HEK293T (cell line): ENCODE measurements at regions not wholly inside any gene's neighbourhood (a gene's known extent, or its start where the extent isn't known, plus 50 kb on each side); places are given as distances from the start of the nearest gene placed in this dataset.

Experiments used
- CTBP1 ChIP-seq: fragments of 450-650 bp; IDR thresholded peaks from 2 replicates; pipeline ENCODE4 v1.6.1; 2016; ENCODE audit warnings: borderline replicate concordance
- ELF4 ChIP-seq: fragments of 450-650 bp; IDR thresholded peaks from 2 replicates; pipeline ENCODE4 v1.6.1; 2017; ENCODE audit warnings: antibody characterized with exemption
- FOXK2 ChIP-seq: fragments of 450-650 bp; IDR thresholded peaks from 2 replicates; pipeline ENCODE4 v1.6.1; 2016; ENCODE audit warnings: mild to moderate bottlenecking
- FOXM1 ChIP-seq: fragments of 450-650 bp; IDR thresholded peaks from 2 replicates; pipeline ENCODE4 v1.6.1; 2017; ENCODE audit warnings: mild to moderate bottlenecking, borderline replicate concordance
- HDGF ChIP-seq: fragments of 450-650 bp; IDR thresholded peaks from 2 replicates; pipeline ENCODE4 v1.6.1; 2017; ENCODE audit warnings: antibody characterized with exemption, borderline replicate concordance
- L3MBTL2 ChIP-seq: fragments of 450-650 bp; conservative IDR thresholded peaks from 2 replicates; pipeline ENCODE4 v1.6.1; 2016; ENCODE audit warnings: mild to moderate bottlenecking
- LEF1 ChIP-seq: fragments of 450-650 bp; IDR thresholded peaks from 2 replicates; pipeline ENCODE4 v1.6.1; 2017; ENCODE audit warnings: mild to moderate bottlenecking, borderline replicate concordance
- NFRKB ChIP-seq: fragments of 450-650 bp; IDR thresholded peaks from 2 replicates; pipeline ENCODE4 v1.6.1; 2016; ENCODE audit warnings: mild to moderate bottlenecking, moderate library complexity
- SP1 ChIP-seq: fragments of 450-650 bp; IDR thresholded peaks from 2 replicates; pipeline ENCODE4 v1.6.1; 2017
- SUZ12 ChIP-seq: fragments of 450-650 bp; IDR thresholded peaks from 2 replicates; pipeline ENCODE4 v1.6.1; 2016; ENCODE audit warnings: mild to moderate bottlenecking
- TARDBP ChIP-seq: fragments of 450-650 bp; IDR thresholded peaks from 2 replicates; pipeline ENCODE4 v1.6.1; 2016
- TF ChIP-seq, protein P1 (sequence below): fragments of 450-650 bp; IDR thresholded peaks from 2 replicates; pipeline ENCODE4 v1.6.1; 2016

DNA sequence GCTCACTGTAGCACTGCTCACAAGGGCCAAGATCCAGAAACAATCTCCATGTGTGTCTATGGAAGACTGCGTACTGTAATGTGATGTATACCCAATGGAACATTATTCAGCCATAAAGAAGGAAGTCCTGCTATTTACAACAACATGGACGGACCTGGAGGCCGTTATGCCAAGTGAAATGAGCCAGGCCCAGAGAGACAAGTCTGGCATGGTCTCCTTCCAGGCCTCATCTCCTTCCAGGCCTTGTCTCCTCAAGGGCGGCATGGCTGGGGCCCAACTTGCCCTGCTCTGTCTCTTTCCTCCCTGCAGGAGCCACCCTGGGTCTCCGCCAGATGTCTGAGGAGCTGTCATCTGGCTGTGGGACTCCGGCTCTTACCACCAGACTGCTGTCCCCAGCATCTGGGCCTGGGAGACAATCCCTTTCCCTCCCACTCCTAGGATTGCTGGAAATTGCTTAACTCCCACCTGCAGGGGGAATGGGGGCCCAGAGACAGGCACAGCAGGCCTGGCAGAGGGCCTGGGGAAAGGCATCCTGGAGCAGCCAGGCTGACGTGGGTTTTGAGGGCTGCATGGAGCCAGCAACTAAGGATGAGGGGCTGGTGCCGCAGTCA lies 1326.6 kb downstream of the TBC1D22A start:
- TF ChIP-seq FOXK2 (no peak), ELF4 (no peak), NFRKB (no peak), SUZ12 (no peak), TARDBP (no peak), LEF1 (no peak), HDGF (no peak), CTBP1 (no peak), L3MBTL2 (no peak), FOXM1 (no peak), SP1 (no peak)
- TF ChIP-seq, protein P1, sequence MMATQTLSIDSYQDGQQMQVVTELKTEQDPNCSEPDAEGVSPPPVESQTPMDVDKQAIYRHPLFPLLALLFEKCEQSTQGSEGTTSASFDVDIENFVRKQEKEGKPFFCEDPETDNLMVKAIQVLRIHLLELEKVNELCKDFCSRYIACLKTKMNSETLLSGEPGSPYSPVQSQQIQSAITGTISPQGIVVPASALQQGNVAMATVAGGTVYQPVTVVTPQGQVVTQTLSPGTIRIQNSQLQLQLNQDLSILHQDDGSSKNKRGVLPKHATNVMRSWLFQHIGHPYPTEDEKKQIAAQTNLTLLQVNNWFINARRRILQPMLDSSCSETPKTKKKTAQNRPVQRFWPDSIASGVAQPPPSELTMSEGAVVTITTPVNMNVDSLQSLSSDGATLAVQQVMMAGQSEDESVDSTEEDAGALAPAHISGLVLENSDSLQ, result no peak
